GM18868 (cell line): ENCODE measurements at regions not wholly inside any gene's neighbourhood (a gene's known extent, or its start where the extent isn't known, plus 50 kb on each side); places are given as distances from the start of the nearest gene placed in this dataset.
"Not testable (repeated sequence)": the region's sequence is repeated elsewhere in the genome, so short reads cannot be mapped to it uniquely, and the experiment has no call there.

Experiments used
- ATAC-seq: cut with Tn5 transposase; IDR thresholded peaks from one replicate; pipeline ENCODE4 v1.9.1; 2021; ENCODE audit warnings: mild to moderate bottlenecking, moderate library complexity; ENCODE audit not compliant: unreplicated experiment

DNA sequence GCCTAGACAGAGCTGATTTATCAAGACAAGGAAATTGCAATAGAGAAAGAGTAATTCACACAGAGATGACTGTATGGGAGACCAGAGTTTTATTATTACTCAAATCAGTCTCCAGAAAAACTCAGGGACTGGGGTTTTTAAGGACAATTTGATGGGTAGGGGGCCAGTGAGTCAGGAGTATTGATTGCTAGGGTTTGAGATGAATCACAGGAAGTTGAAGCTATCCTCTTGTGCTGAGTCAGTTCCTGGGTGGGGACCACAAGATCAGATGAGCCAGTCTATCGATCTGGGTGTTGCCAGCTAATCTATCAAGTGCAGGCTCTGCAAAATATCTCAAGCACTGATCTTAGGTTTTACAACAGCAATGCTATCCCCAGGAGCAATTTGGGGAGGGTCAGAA lies 87.4 kb upstream of the TGIF2LY start:
- ATAC-seq, result not testable (repeated sequence)

DNA sequence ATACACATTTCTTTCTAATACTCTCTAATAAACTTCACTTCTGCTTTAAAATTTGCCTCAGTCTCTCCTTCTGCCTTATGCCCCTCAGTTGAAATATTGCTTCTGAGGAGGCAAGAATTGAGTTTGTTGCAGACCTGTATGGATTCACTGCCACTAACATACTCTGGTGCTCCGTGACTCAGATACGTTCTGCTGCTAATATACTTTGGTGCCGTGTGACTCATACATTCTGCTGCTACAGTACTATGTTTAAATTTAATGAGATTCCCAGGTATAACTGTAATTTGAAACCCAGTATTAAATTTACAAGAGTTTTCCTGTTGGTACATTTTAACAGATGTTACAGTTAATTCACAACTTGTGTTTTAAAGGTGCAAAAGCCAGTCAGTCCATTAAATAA lies 84.3 kb upstream of the TGIF2LY start:
- not testable (repeated sequence) for ATAC-seq

DNA sequence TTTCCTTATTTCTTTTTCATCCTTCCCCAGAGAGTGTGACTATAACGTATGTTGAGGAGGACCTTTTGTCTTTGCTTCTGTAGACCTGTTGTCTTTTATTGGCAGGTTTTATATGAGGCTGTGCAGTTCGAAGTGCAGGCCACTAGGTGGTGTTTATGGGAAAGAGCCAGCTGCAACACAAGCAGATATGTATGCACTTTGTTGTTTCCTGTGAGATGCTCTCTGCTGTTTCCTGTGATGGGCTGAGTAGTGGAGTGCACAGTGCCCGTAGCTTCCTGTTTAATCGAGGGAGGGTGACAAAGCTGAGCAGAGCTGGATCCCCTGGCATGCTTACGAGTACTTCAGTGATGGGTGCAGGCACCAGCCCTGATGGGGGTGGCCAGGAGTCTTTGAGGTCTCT lies 51.8 kb upstream of the TGIF2LY start:
- peak; percentile 98 for ATAC-seq
